ENCODE measurements at regions not wholly inside any gene's neighbourhood (a gene's known extent, or its start where the extent isn't known, plus 50 kb on each side); places are given as distances from the start of the nearest gene placed in this dataset.
"Not testable (repeated sequence)": the region's sequence is repeated elsewhere in the genome, so short reads cannot be mapped to it uniquely, and the experiment has no call there.

DNA sequence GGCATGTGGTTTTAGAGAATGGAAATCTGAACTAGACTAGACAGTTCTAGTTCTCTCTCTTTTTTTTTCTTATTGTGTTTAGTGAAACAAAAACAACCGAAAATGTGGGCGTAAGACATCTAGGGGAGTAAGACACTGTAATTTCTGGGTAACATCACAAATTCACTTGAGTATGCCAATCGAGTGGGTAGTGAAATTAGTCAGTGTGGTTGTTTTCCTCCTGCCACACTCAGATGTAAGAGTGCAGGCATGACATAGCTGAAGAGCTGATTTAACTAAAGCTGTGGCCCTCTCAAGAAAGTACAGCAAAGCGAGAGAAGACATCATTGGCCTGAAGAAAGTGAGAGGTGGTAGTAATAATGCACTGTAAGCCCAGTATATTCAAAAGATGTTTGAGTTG is 1585.3 kb upstream of the AGA start:
- ATAC-seq (replicated peaks) = no peak
- no peaks in the 10 kb centered on the region for H3K36me3 Mint-ChIP-seq (ENCODE audit: low read depth)
- no peaks in the 10 kb centered on the region for H3K4me1 Mint-ChIP-seq
- no peak overlapping the region for H3K27ac Mint-ChIP-seq
- H3K4me3 Mint-ChIP-seq = no peak overlapping the region
- no peaks in the 10 kb centered on the region for H3K27me3 Mint-ChIP-seq
- peaks cover 14% of the 10 kb centered on the region for H3K9me3 Mint-ChIP-seq

GRCh38 chr4:179028321-179028720 is 1586.1 kb upstream of the AGA start:
- no peak for ATAC-seq (replicated peaks)
- Mint-ChIP-seq H3K9me3 (peaks cover 19% of the 10 kb centered on the region), H3K36me3 (ENCODE audit: low read depth) (no peaks in the 10 kb centered on the region), H3K4me3 (no peak overlapping the region), H3K4me1 (no peaks in the 10 kb centered on the region), H3K27ac (no peak overlapping the region), H3K27me3 (no peaks in the 10 kb centered on the region)

GRCh38 chr4:179029683-179030082 is 1587.4 kb upstream of the AGA start:
- H3K27ac Mint-ChIP-seq = no peak overlapping the region

DNA sequence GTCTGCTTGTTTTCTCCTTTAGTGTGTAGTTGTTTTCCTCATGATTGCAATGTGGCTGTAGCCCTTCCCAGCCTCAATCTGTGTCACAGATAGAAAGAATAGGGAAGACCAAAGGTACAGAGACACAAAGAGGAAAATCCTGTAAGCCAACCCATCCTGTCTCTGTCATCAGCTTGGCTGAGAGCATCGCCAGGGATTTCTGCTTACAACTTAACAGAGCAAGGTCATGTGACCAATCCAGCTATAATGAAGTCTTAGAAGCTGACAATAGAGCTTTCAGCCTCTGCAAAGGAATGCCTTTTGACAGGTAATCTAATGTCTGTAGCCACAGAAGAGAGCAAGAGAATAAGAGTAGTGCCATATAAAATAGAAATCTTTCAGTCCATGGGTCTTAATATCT is 1598.0 kb upstream of the AGA start:
- ATAC-seq (replicated peaks) = no peak
- Mint-ChIP-seq H3K4me3 (no peak overlapping the region), H3K4me1 (no peaks in the 10 kb centered on the region), H3K27ac (no peak overlapping the region), H3K36me3 (ENCODE audit: low read depth) (no peaks in the 10 kb centered on the region), H3K9me3 (peaks cover 3% of the 10 kb centered on the region), H3K27me3 (no peaks in the 10 kb centered on the region)

More at GRCh38 chr4:179029683-179030082, 1587.4 kb upstream of the AGA start:
- Mint-ChIP-seq H3K36me3 (ENCODE audit: low read depth) (no peaks in the 10 kb centered on the region), H3K4me3 (no peak overlapping the region), H3K27me3 (no peaks in the 10 kb centered on the region), H3K4me1 (no peaks in the 10 kb centered on the region), H3K9me3 (peaks cover 22% of the 10 kb centered on the region)
- no peak for ATAC-seq (replicated peaks)

- ATAC-seq (replicated peaks) = no peak
- no peak overlapping the region for H3K4me3 Mint-ChIP-seq
Observed at GRCh38 chr4:179048839-179049453, 1606.7 kb upstream of the AGA start.

DNA sequence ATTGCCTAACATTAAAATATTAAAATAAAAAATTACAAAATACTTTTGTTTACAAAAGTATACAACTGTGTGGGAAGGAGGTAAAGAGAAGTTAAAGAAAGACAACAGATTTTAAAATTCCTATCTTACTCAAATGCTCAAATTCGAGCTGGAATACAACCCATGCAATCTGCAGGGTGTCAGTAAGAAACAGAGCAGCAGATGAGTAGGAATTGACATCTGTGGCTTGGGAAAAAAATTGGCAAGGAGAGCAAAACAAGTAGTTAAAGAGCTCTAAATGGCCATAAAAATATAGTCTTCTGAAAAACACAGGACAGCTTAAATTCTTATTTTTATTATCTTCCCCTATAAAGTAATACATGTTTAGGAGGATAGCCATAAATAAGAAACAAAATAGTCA is 1609.0 kb upstream of the AGA start:
- H3K9me3 Mint-ChIP-seq = peaks cover 11% of the 10 kb centered on the region
- no peak overlapping the region for H3K4me3 Mint-ChIP-seq
- H3K27me3 Mint-ChIP-seq = no peaks in the 10 kb centered on the region
- no peaks in the 10 kb centered on the region for H3K4me1 Mint-ChIP-seq
- no peak for ATAC-seq (replicated peaks)
- no peak overlapping the region for H3K27ac Mint-ChIP-seq
- H3K36me3 Mint-ChIP-seq (ENCODE audit: low read depth) = no peaks in the 10 kb centered on the region

More at GRCh38 chr4:179048839-179049453, 1606.7 kb upstream of the AGA start:
- no peak overlapping the region for H3K27ac Mint-ChIP-seq
- no peaks in the 10 kb centered on the region for H3K36me3 Mint-ChIP-seq (ENCODE audit: low read depth)
- no peaks in the 10 kb centered on the region for H3K4me1 Mint-ChIP-seq
- H3K9me3 Mint-ChIP-seq = peaks cover 11% of the 10 kb centered on the region
- H3K27me3 Mint-ChIP-seq = no peaks in the 10 kb centered on the region

GRCh38 chr4:179059396-179059795 is 1617.2 kb upstream of the AGA start:
- ATAC-seq (replicated peaks) = no peak
- Mint-ChIP-seq H3K4me3 (no peak overlapping the region), H3K36me3 (ENCODE audit: low read depth) (no peaks in the 10 kb centered on the region), H3K27me3 (no peaks in the 10 kb centered on the region), H3K4me1 (no peaks in the 10 kb centered on the region), H3K27ac (no peak overlapping the region), H3K9me3 (peaks cover 8% of the 10 kb centered on the region)

DNA sequence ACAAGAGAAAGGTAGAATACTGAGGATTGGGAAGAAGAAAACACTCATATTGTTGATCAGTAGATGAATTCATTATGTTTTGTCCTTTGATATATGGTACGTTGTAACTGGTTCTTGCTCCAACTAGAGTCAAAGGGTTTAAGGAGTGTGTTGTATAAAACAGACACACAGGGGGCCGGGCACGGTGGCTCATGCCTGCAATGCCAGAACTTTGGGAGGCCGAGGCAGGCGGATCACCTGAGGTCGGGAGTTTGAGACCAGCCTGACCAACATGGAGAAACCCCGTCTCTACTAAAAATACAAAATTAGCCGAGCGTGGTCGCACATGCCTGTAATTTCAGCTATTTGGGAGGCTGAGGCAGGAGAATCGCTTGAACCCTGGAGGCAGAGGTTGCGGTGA is 1624.0 kb upstream of the AGA start:
- H3K27me3 Mint-ChIP-seq; ATAC-seq (replicated peaks); H3K27ac Mint-ChIP-seq; H3K4me1 Mint-ChIP-seq; H3K4me3 Mint-ChIP-seq; H3K36me3 Mint-ChIP-seq (ENCODE audit: low read depth): not testable (repeated sequence)
- peaks cover 15% of the 10 kb centered on the region for H3K9me3 Mint-ChIP-seq

DNA sequence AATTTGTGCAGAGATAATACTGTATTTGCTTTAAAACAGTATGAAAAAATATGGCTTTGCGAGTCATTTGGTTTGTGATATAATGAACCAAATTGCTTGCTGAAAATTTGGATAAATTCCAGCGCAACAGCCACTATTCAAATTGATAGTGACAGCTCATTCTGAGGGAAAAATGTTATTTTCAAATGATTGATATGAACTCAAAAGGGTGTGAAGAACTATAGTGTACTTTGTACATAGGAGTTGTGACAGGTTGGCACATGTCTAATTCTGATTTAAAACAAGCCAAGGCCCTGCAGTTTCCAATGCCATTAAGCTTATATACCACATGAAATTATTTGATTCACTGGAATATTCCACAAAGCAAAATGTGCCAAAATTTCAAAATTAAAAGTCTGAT is 1628.9 kb upstream of the AGA start:
- no peaks in the 10 kb centered on the region for H3K4me1 Mint-ChIP-seq
- no peak overlapping the region for H3K4me3 Mint-ChIP-seq
- H3K27me3 Mint-ChIP-seq = no peaks in the 10 kb centered on the region
- ATAC-seq (replicated peaks) = no peak
- H3K9me3 Mint-ChIP-seq = peaks cover 9% of the 10 kb centered on the region
- H3K27ac Mint-ChIP-seq = no peak overlapping the region
- H3K36me3 Mint-ChIP-seq (ENCODE audit: low read depth) = no peaks in the 10 kb centered on the region

GRCh38 chr4:179076865-179077264 is 1634.6 kb upstream of the AGA start:
- no peak for ATAC-seq (replicated peaks)
- Mint-ChIP-seq H3K36me3 (ENCODE audit: low read depth) (no peaks in the 10 kb centered on the region), H3K27ac (no peak overlapping the region), H3K4me1 (no peaks in the 10 kb centered on the region), H3K27me3 (no peaks in the 10 kb centered on the region), H3K4me3 (no peak overlapping the region), H3K9me3 (peaks cover 15% of the 10 kb centered on the region)

DNA sequence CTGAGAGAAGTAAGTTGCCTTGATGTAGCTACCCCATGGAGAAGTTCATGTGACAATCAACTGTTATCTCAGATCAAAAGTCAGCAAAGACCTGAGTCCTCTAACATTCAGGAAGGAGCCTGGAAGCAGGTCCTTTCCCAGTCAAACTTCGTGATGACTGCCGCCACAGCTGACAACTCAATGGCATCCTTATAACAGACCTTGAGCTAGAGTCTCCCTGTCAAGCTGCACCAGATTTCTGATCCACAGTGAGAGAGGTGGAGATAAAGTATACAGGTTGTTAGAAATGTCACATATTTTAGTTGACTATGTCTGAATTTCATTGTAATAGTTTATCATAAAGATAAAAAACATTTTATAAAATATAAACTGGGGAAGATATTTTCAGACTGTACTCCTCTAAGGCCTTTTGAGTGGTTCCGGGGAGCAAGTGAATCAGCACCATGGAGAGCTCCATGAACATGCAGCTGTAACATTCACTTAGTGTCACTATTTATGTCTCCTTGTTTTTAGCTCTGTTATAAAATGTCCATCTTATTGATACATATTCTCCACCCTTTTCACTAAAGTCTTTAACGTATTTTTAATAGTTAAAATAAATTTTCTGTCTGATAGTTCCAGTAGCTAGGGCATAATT is 1653.5 kb upstream of the AGA start:
- ATAC-seq (replicated peaks) = no peak
- no peaks in the 10 kb centered on the region for H3K36me3 Mint-ChIP-seq (ENCODE audit: low read depth)
- no peak overlapping the region for H3K4me3 Mint-ChIP-seq
- no peaks in the 10 kb centered on the region for H3K27me3 Mint-ChIP-seq
- H3K27ac Mint-ChIP-seq = no peak overlapping the region
- no peaks in the 10 kb centered on the region for H3K4me1 Mint-ChIP-seq
- H3K9me3 Mint-ChIP-seq = peaks cover 17% of the 10 kb centered on the region

- no peaks in the 10 kb centered on the region for H3K27me3 Mint-ChIP-seq
- ATAC-seq (replicated peaks) = no peak
- H3K4me3 Mint-ChIP-seq = no peak overlapping the region
- no peaks in the 10 kb centered on the region for H3K36me3 Mint-ChIP-seq (ENCODE audit: low read depth)
- no peak overlapping the region for H3K27ac Mint-ChIP-seq
- H3K4me1 Mint-ChIP-seq = no peaks in the 10 kb centered on the region
- H3K9me3 Mint-ChIP-seq = peaks cover 12% of the 10 kb centered on the region
Observed at GRCh38 chr4:179097741-179098140, 1655.5 kb upstream of the AGA start.

- H3K9me3 Mint-ChIP-seq = peaks cover 14% of the 10 kb centered on the region
- no peaks in the 10 kb centered on the region for H3K36me3 Mint-ChIP-seq (ENCODE audit: low read depth)
- no peak overlapping the region for H3K4me3 Mint-ChIP-seq
- ATAC-seq (replicated peaks) = no peak
- no peak overlapping the region for H3K27ac Mint-ChIP-seq
- no peaks in the 10 kb centered on the region for H3K27me3 Mint-ChIP-seq
- H3K4me1 Mint-ChIP-seq = no peaks in the 10 kb centered on the region
Observed at GRCh38 chr4:179110356-179110755, 1668.1 kb upstream of the AGA start.

DNA sequence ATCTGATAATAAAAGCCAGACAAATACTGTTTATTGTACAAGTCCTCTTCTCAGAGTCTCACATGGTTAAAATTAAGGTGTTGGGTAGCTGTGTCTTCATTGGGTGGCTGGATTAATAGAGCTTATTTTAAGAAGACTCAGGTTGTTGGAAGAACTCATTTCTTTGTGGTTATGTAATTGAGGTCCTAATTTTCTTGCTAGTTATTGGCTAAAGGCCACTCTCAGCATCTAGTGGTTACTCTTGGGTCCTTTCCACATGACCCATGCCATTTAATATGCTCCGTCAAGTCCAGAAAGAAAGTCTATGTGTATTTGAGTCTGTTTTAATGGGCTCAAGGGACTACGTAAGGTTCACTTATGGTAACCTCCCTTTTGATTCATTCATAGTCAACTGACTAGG is 1668.6 kb upstream of the AGA start:
- Mint-ChIP-seq H3K4me3 (no peak overlapping the region), H3K4me1 (no peaks in the 10 kb centered on the region), H3K9me3 (peaks cover 11% of the 10 kb centered on the region), H3K27ac (no peak overlapping the region), H3K36me3 (ENCODE audit: low read depth) (no peaks in the 10 kb centered on the region), H3K27me3 (no peaks in the 10 kb centered on the region)
- ATAC-seq (replicated peaks) = no peak

DNA sequence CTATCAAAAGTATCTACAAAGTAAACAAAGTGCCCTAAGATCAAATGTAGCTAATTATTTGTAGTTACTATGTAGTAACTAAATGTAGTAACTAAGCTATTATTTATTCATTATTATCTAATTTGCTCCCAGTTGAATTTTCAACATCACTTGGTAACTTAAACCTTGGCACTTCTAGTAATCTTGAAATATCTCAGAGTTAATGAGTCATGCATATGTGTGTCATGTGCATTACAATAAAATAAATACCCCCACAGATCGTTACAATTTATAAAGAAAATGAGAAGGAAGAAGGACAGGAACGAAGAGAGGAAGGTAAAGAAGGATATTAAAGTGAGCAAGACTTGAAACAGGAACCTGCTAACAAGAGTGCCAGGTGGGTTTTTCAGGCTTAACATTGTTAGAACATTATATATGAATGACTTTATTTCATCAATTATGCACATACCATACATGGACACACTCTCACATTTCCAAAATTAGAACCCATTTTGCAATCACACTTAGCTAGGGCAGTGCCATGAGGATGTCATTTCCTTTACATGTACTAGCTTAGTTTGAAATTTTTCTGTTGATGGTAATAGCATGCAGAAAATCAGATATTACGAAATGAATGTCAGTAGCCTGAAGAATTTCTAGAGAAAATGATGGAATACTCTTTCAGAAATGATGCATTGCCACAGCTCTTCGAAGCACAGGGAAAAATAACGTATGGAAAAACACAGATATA is 1670.4 kb upstream of the AGA start:
- Mint-ChIP-seq H3K36me3 (ENCODE audit: low read depth) (no peaks in the 10 kb centered on the region), H3K4me1 (no peaks in the 10 kb centered on the region)
- ATAC-seq (replicated peaks) = no peak

More for the DNA sequence above, 1670.4 kb upstream of the AGA start:
- no peak overlapping the region for H3K27ac Mint-ChIP-seq
- H3K27me3 Mint-ChIP-seq = no peaks in the 10 kb centered on the region
- no peak overlapping the region for H3K4me3 Mint-ChIP-seq
- peaks cover 11% of the 10 kb centered on the region for H3K9me3 Mint-ChIP-seq
